ENCODE measurements at regions not wholly inside any gene's neighbourhood (a gene's known extent, or its start where the extent isn't known, plus 50 kb on each side); places are given as distances from the start of the nearest gene placed in this dataset.
"Not testable (repeated sequence)": the region's sequence is repeated elsewhere in the genome, so short reads cannot be mapped to it uniquely, and the experiment has no call there.

- Histone ChIP-seq H3K9me3 (no peaks in the 10 kb centered on the region), H3K4me1 (no peaks in the 10 kb centered on the region), H3K4me3 (no peak overlapping the region), H3K36me3 (no peaks in the 10 kb centered on the region), H3K27ac (no peak overlapping the region), H3K27me3 (peaks cover 17% of the 10 kb centered on the region)
- WGBS: 53% methylated on average over 9 of the region's 9 CpGs
- DNase-seq (ENCODE audit: low spot score in 2 of 2): no peak
- TF ChIP-seq POLR2A (IDR thresholded peaks at IDR 0.05): no peak
- TF ChIP-seq POLR2AphosphoS5 (IDR thresholded peaks at IDR 0.05): no peak
- no peak for TF ChIP-seq EP300 (IDR thresholded peaks at IDR 0.05)
- TF ChIP-seq CTCF (IDR thresholded peaks at IDR 0.05): no peak
These were observed 383.2 kb upstream of the CCL2 start for GRCh38 chr17:33871720-33872540.

DNA sequence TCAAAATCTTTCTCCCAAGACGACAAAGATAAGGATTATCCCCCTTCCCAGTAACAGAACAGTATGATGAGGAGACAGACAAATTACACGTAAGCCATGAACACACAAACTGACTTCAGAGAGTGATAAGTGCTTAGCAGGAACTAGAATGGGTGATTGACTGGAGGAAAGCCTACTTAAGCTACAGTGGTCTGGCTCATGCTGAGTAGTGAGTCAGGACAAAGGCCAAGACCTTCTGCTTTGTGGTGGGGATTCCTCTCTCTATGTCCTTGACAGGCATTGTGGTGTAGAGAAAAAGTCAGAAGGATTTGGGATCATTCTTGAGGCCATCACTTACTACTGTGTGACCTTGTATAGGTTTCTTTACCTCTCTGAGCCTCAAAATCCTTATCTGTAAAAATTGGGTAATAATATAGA is 381.9 kb upstream of the CCL2 start:
- TF ChIP-seq POLR2AphosphoS5 (IDR thresholded peaks at IDR 0.05) (no peak), CTCF (IDR thresholded peaks at IDR 0.05) (no peak), POLR2A (IDR thresholded peaks at IDR 0.05) (no peak), EP300 (IDR thresholded peaks at IDR 0.05) (no peak)
- Histone ChIP-seq H3K9me3 (no peaks in the 10 kb centered on the region), H3K27ac (no peak overlapping the region), H3K27me3 (peaks cover 13% of the 10 kb centered on the region), H3K4me3 (no peak overlapping the region), H3K4me1 (no peaks in the 10 kb centered on the region), H3K36me3 (no peaks in the 10 kb centered on the region)
- DNase-seq (ENCODE audit: low spot score in 2 of 2): no peak
- WGBS: 88% methylated on average over 2 of the region's 2 CpGs

DNA sequence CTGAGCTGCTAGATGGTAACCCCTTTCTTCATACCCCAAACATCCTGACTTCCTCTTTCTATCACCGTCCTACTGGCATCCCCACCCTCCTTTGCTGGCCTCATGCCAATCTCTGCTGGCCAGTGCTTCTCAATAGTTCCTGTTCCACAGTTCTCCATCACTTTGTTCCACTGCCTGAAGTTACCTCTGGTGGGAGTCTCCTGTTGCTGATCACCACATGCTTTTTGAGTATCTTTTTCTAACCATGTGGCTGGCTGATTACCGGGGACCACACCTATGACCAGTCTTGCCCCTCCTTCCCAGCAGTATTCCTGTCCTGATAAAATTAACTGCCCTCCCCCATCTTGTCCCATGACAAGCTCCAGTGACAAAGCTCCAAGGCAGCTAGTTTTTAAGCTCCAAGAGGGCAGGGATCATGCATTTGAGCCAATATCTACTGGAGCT is 380.4 kb upstream of the CCL2 start:
- Histone ChIP-seq H3K9me3 (no peaks in the 10 kb centered on the region), H3K27ac (no peak overlapping the region), H3K4me3 (no peak overlapping the region), H3K36me3 (no peaks in the 10 kb centered on the region), H3K4me1 (no peaks in the 10 kb centered on the region), H3K27me3 (peaks cover 13% of the 10 kb centered on the region)
- DNase-seq (ENCODE audit: low spot score in 2 of 2): no peak
- WGBS: 54% methylated on average over 2 of the region's 2 CpGs
- TF ChIP-seq POLR2AphosphoS5 (IDR thresholded peaks at IDR 0.05) (no peak), EP300 (IDR thresholded peaks at IDR 0.05) (no peak), POLR2A (IDR thresholded peaks at IDR 0.05) (no peak), CTCF (IDR thresholded peaks at IDR 0.05) (no peak)

GRCh38 chr17:33875973-33876372 is 379.1 kb upstream of the CCL2 start:
- H3K27ac ChIP-seq: no peak overlapping the region
- peaks cover 9% of the 10 kb centered on the region for H3K27me3 ChIP-seq
- no peaks in the 10 kb centered on the region for H3K4me1 ChIP-seq
- H3K9me3 ChIP-seq: no peaks in the 10 kb centered on the region
- no peaks in the 10 kb centered on the region for H3K36me3 ChIP-seq
- TF ChIP-seq POLR2A (IDR thresholded peaks at IDR 0.05): no peak
- TF ChIP-seq CTCF (IDR thresholded peaks at IDR 0.05): no peak
- no peak for TF ChIP-seq EP300 (IDR thresholded peaks at IDR 0.05)
- TF ChIP-seq POLR2AphosphoS5 (IDR thresholded peaks at IDR 0.05): no peak
- DNase-seq (ENCODE audit: low spot score in 2 of 2): no peak
- H3K4me3 ChIP-seq: no peak overlapping the region
- WGBS: 88% methylated on average over 5 of the region's 5 CpGs

GRCh38 chr17:33882273-33882672 is 372.8 kb upstream of the CCL2 start:
- H3K27me3 ChIP-seq; H3K4me1 ChIP-seq; H3K4me3 ChIP-seq; H3K9me3 ChIP-seq; DNase-seq (ENCODE audit: low spot score in 2 of 2); H3K36me3 ChIP-seq; H3K27ac ChIP-seq: not testable (repeated sequence)
- WGBS: 98% methylated on average over 2 of the region's 2 CpGs

DNA sequence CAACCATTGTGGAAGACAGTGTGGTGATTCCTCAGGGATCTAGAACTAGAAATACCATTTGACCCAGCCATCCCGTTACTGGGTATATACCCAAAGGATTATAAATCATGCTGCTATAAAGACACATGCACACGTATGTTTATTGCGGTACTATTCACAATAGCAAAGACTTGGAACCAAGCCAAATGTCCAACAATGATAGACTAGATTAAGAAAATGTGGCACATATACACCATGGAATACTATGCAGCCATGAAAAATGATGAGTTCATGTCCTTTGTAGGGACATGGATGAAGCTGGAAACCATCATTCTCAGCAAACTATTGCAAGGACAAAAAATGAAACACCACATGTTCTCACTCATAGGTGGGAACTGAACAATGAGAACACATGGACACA is 372.4 kb upstream of the CCL2 start:
- DNase-seq (ENCODE audit: low spot score in 2 of 2); H3K4me1 ChIP-seq: not testable (repeated sequence)
- WGBS: 98% methylated on average over 3 of the region's 3 CpGs

More for the DNA sequence above, 372.4 kb upstream of the CCL2 start:
- not testable (repeated sequence) for H3K4me3 ChIP-seq, H3K27ac ChIP-seq, H3K9me3 ChIP-seq, H3K27me3 ChIP-seq, H3K36me3 ChIP-seq
